Astrocyte (in vitro differentiated cells and primary cell): ENCODE measurements at regions not wholly inside any gene's neighbourhood (a gene's known extent, or its start where the extent isn't known, plus 50 kb on each side); places are given as distances from the start of the nearest gene placed in this dataset.

Experiments used
- DNase-seq: peaks from one replicate; pipeline ENCODE4 v3.0.0-alpha.2; 2010; ENCODE audit warnings: low read depth
- FAIRE-seq: peaks from 2 replicates; lab custom pipeline; 2011; peaks lifted over from hg19 to GRCh38; lab: Jason Lieb, UNC
- H2AFZ ChIP-seq: 2 replicates; pipeline ENCODE4 v1.6.0; 2012; ENCODE audit warnings: low read depth, low read length, inconsistent platforms
- H3K27ac ChIP-seq: 2 replicates; pipeline ENCODE4 v1.5.1; 2011; ENCODE audit warnings: low read depth, low read length, inconsistent platforms
- H3K27me3 ChIP-seq: 2 replicates; pipeline ENCODE4 v1.6.0; 2011; ENCODE audit warnings: low read length, inconsistent platforms; ENCODE audit not compliant: insufficient read depth
- H3K36me3 ChIP-seq: 2 replicates; pipeline ENCODE4 v1.5.1; 2011; ENCODE audit warnings: low read length, inconsistent platforms; ENCODE audit not compliant: insufficient read depth
- H3K4me1 ChIP-seq: 2 replicates; pipeline ENCODE4 v1.5.1; 2011; ENCODE audit warnings: low read length, inconsistent platforms; ENCODE audit not compliant: insufficient read depth
- H3K4me2 ChIP-seq: 2 replicates; pipeline ENCODE4 v1.6.0; 2012; ENCODE audit warnings: low read length, inconsistent platforms
- H3K4me3 ChIP-seq: 2 replicates; pipeline ENCODE4 v1.5.1; 2011; ENCODE audit warnings: low read depth, mild to moderate bottlenecking, low read length, inconsistent platforms; ENCODE audit not compliant: insufficient read depth
- H3K79me2 ChIP-seq: 2 replicates; pipeline ENCODE4 v1.6.0; 2012; ENCODE audit warnings: mild to moderate bottlenecking, low read length, inconsistent platforms; ENCODE audit not compliant: insufficient read depth
- H3K9ac ChIP-seq: 2 replicates; pipeline ENCODE4 v1.6.0; 2012; ENCODE audit warnings: mild to moderate bottlenecking, low read length, inconsistent platforms
- H3K9me3 ChIP-seq: 2 replicates; pipeline ENCODE4 v1.5.1; 2012; ENCODE audit warnings: low read depth, mild to moderate bottlenecking, low read length, inconsistent platforms; ENCODE audit not compliant: insufficient read depth
- H4K20me1 ChIP-seq: 2 replicates; pipeline ENCODE4 v1.6.0; 2012; ENCODE audit warnings: low read length, inconsistent platforms; ENCODE audit not compliant: insufficient read depth
- H3K27ac Mint-ChIP-seq: one replicate; pipeline ENCODE4 v1.8.0; 2021; ENCODE audit warnings: mild to moderate bottlenecking, mixed read lengths; ENCODE audit not compliant: unreplicated experiment
- H3K27me3 Mint-ChIP-seq: one replicate; pipeline ENCODE4 v1.8.0; 2021; ENCODE audit warnings: low read depth, mixed read lengths; ENCODE audit not compliant: unreplicated experiment
- H3K36me3 Mint-ChIP-seq: one replicate; pipeline ENCODE4 v1.8.0; 2021; ENCODE audit warnings: low read depth, mixed read lengths; ENCODE audit not compliant: unreplicated experiment
- H3K4me1 Mint-ChIP-seq: one replicate; pipeline ENCODE4 v1.8.0; 2021; ENCODE audit warnings: low read depth, mixed read lengths; ENCODE audit not compliant: unreplicated experiment
- H3K4me3 Mint-ChIP-seq: one replicate; pipeline ENCODE4 v1.8.0; 2021; ENCODE audit warnings: mild to moderate bottlenecking, moderate library complexity, mixed read lengths; ENCODE audit not compliant: unreplicated experiment
- H3K9me3 Mint-ChIP-seq: one replicate; pipeline ENCODE4 v1.8.0; 2021; ENCODE audit warnings: mild to moderate bottlenecking, mixed read lengths; ENCODE audit not compliant: unreplicated experiment
- EZH2 ChIP-seq: IDR thresholded peaks from 2 replicates; pipeline ENCODE4 v1.6.1; 2012; ENCODE audit warnings: mild to moderate bottlenecking, low read length, inconsistent platforms; ENCODE audit not compliant: insufficient read depth
- TF ChIP-seq, protein P1 (sequence below): IDR thresholded peaks from 2 replicates; pipeline ENCODE4 v1.5.1; 2011; ENCODE audit warnings: low read depth, mild to moderate bottlenecking, inconsistent platforms, low read length, moderate library complexity; ENCODE audit not compliant: insufficient read depth

DNA sequence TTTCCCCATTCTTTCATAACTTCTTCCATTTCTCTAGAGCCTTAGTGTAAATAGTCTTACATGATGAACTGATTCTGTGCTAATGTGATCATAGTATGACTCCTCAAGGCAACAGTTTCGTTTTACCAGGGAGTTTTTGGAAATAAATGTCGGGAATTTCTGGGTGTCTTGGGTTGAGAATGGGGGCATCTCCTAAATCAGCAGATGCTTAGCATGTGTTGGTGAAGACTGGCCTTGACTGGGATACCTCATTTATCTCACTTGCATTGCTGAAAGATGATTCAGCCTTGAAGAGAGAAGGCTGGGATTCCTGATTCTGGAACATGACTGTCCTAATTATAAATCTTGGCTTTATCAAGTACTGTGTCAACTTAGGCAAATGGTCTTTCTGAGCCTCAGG lies 115.7 kb upstream of the C11orf87 start:
- no peak overlapping the region for H3K4me3 ChIP-seq
- no peak for TF ChIP-seq EZH2
- TF ChIP-seq, protein P1, sequence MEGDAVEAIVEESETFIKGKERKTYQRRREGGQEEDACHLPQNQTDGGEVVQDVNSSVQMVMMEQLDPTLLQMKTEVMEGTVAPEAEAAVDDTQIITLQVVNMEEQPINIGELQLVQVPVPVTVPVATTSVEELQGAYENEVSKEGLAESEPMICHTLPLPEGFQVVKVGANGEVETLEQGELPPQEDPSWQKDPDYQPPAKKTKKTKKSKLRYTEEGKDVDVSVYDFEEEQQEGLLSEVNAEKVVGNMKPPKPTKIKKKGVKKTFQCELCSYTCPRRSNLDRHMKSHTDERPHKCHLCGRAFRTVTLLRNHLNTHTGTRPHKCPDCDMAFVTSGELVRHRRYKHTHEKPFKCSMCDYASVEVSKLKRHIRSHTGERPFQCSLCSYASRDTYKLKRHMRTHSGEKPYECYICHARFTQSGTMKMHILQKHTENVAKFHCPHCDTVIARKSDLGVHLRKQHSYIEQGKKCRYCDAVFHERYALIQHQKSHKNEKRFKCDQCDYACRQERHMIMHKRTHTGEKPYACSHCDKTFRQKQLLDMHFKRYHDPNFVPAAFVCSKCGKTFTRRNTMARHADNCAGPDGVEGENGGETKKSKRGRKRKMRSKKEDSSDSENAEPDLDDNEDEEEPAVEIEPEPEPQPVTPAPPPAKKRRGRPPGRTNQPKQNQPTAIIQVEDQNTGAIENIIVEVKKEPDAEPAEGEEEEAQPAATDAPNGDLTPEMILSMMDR, result no peak
- DNase-seq, result peak; percentile 75
- Mint-ChIP-seq H3K27ac (no peak overlapping the region), H3K36me3 (no peaks in the 10 kb centered on the region), H3K4me1 (peaks cover 2% of the 10 kb centered on the region), H3K4me3 (no peak overlapping the region), H3K27me3 (peaks cover 3% of the 10 kb centered on the region), H3K9me3 (no peaks in the 10 kb centered on the region)
- no peak overlapping the region for H3K4me2 ChIP-seq
- no peaks in the 10 kb centered on the region for H3K36me3 ChIP-seq
- no peaks in the 10 kb centered on the region for H3K79me2 ChIP-seq
- no peaks in the 10 kb centered on the region for H3K9me3 ChIP-seq
- H2AFZ ChIP-seq, result no peak overlapping the region
- no peaks in the 10 kb centered on the region for H3K4me1 ChIP-seq
- no peaks in the 10 kb centered on the region for H4K20me1 ChIP-seq
- H3K9ac ChIP-seq, result no peak overlapping the region
- H3K27me3 ChIP-seq, result no peaks in the 10 kb centered on the region
- peak; percentile 20 for FAIRE-seq
- no peak overlapping the region for H3K27ac ChIP-seq

GRCh38 chr11:109307366-109307765 lies 114.6 kb upstream of the C11orf87 start:
- Mint-ChIP-seq H3K27me3 (peaks cover 3% of the 10 kb centered on the region), H3K4me3 (no peak overlapping the region), H3K4me1 (peaks cover 2% of the 10 kb centered on the region), H3K36me3 (no peaks in the 10 kb centered on the region), H3K27ac (no peak overlapping the region), H3K9me3 (no peaks in the 10 kb centered on the region)
- FAIRE-seq (no peak), DNase-seq (no peak)
- Histone ChIP-seq H3K4me1 (no peaks in the 10 kb centered on the region), H3K36me3 (no peaks in the 10 kb centered on the region), H4K20me1 (no peaks in the 10 kb centered on the region), H2AFZ (no peak overlapping the region), H3K4me2 (no peak overlapping the region), H3K27me3 (no peaks in the 10 kb centered on the region), H3K9ac (no peak overlapping the region), H3K27ac (no peak overlapping the region), H3K4me3 (no peak overlapping the region), H3K79me2 (no peaks in the 10 kb centered on the region), H3K9me3 (no peaks in the 10 kb centered on the region)
- TF ChIP-seq EZH2, result no peak
- TF ChIP-seq, protein P1, result no peak

DNA sequence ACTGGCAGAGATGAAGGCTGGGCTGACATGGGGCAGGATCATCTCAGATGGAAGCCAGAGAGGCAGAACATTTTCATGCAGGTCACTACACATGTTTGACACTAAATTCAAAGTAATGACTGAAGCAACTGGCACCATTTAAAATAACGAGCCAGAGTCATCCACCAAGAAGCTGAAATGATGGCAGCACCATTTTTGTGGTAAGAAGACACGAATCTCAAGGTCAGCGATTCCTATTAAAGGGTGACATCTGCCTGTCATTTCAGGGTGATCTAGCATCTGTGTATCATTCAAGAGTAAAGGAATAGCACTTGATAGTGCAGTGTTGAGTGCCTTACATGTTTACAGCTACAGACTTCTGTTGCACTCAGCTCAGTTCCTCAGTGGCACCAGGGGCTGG lies 113.4 kb upstream of the C11orf87 start:
- Histone ChIP-seq H3K9ac (no peak overlapping the region), H4K20me1 (no peaks in the 10 kb centered on the region), H3K79me2 (no peaks in the 10 kb centered on the region), H3K9me3 (no peaks in the 10 kb centered on the region), H3K27ac (no peak overlapping the region), H2AFZ (no peak overlapping the region), H3K4me3 (no peak overlapping the region), H3K4me2 (no peak overlapping the region), H3K4me1 (no peaks in the 10 kb centered on the region), H3K27me3 (no peaks in the 10 kb centered on the region), H3K36me3 (no peaks in the 10 kb centered on the region)
- Mint-ChIP-seq H3K36me3 (no peaks in the 10 kb centered on the region), H3K9me3 (no peaks in the 10 kb centered on the region), H3K27ac (no peak overlapping the region), H3K4me3 (no peak overlapping the region), H3K4me1 (peaks cover 2% of the 10 kb centered on the region), H3K27me3 (peaks cover 3% of the 10 kb centered on the region)
- DNase-seq (no peak), FAIRE-seq (no peak)
- TF ChIP-seq, protein P1, result no peak
- no peak for TF ChIP-seq EZH2
